HUES48 (cell line): ENCODE measurements at regions not wholly inside any gene's neighbourhood (a gene's known extent, or its start where the extent isn't known, plus 50 kb on each side); places are given as distances from the start of the nearest gene placed in this dataset.

Experiments
- H3K27ac ChIP-seq: one replicate; pipeline ENCODE4 v1.7.0; 2013; ENCODE audit warnings: low read depth, low read length, inconsistent platforms
- H3K27me3 ChIP-seq: 2 replicates; pipeline ENCODE4 v1.6.1; 2013; ENCODE audit warnings: mild to moderate bottlenecking, low read length; ENCODE audit not compliant: control insufficient read depth, insufficient read depth
- H3K36me3 ChIP-seq: 2 replicates; pipeline ENCODE4 v1.6.1; 2013; ENCODE audit warnings: low read length; ENCODE audit not compliant: control insufficient read depth, insufficient read depth
- H3K4me1 ChIP-seq: 2 replicates; pipeline ENCODE4 v1.6.1; 2013; ENCODE audit warnings: mild to moderate bottlenecking, low read length; ENCODE audit not compliant: control insufficient read depth, insufficient read depth
- H3K4me3 ChIP-seq: 2 replicates; pipeline ENCODE4 v1.5.1; 2013; ENCODE audit warnings: mild to moderate bottlenecking, low read depth, low read length
- H3K9ac ChIP-seq: 2 replicates; pipeline ENCODE4 v1.6.1; 2013; ENCODE audit warnings: mild to moderate bottlenecking, low read depth, low read length, moderate library complexity
- H3K9me3 ChIP-seq: 2 replicates; pipeline ENCODE4 v1.6.1; 2013; ENCODE audit warnings: low read length; ENCODE audit not compliant: control insufficient read depth, insufficient read depth

DNA sequence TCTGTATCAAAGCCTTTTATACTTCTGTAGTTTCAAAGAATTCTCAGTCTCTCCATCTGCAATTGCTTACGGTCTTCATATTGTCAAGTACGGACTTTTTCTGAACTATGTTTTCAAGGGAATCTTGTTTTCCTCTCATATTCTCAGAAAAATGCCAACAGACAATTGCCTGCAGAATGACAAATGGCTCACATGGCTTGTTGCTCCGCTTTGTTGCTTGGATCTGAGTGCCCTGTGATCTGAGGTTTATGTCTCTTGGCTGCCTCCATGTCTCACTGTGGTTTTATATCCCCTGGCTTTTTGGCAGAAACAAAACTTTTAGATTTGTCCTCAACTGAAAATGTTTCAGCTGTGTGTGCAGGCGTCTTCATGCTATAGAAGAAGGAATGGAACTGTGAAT lies 285.4 kb upstream of the CHD6 start:
- Histone ChIP-seq H3K4me1 (0 out of 2 replicates have a peak, but pooled peaks cover 2% of the 10 kb centered on the region), H3K4me3 (no peak overlapping the region), H3K27ac (no peak overlapping the region), H3K9me3 (no peaks in the 10 kb centered on the region), H3K9ac (no peak overlapping the region), H3K27me3 (no peaks in the 10 kb centered on the region), H3K36me3 (no peaks in the 10 kb centered on the region)

DNA sequence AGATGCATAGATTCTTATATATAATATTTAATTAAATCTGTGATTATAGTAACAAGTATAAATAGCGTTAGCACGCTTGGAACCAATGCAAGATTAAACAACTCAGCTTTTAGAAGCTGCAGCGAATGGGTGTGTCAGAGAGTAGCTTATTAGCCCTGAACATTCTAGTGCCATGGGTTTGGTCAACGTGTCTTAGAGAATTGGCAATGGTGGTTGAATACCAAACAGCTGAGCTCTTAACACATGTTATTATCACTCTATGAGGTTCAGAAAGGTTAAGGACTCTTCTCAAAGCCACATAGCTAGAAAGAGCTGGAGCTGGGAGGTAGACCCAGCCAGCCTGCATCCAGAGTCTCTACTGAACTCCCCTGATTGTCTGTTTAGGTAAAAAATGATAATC lies 284.2 kb upstream of the CHD6 start:
- Histone ChIP-seq H3K4me3 (no peak overlapping the region), H3K27me3 (no peaks in the 10 kb centered on the region), H3K9ac (no peak overlapping the region), H3K9me3 (no peaks in the 10 kb centered on the region), H3K36me3 (no peaks in the 10 kb centered on the region), H3K4me1 (0 out of 2 replicates have a peak, but pooled peaks cover 2% of the 10 kb centered on the region), H3K27ac (no peak overlapping the region)

DNA sequence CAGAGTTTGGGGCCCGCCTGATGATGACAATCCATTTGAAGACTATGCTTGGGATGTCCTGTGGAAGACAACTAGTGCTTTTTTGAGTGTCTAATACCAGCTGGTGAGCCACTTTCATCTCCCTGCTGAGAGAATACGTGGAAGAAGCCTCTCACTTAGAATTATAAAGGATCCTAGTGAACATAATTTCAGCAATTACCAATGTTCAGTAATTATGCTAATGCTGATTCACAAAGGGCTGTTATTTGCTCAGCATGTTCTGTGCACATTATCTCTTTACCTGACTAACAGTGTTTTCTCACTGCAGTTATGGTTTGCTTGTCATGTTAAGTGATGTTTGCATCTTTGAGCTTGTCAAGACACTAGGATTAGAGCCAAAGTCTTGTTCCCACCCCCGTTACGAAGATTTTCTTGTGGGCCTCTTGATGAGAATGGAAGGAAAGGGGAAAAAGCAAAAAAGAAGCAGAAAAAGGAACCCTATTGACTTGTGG lies 282.1 kb upstream of the CHD6 start:
- H3K36me3 ChIP-seq, result no peaks in the 10 kb centered on the region
- no peaks in the 10 kb centered on the region for H3K27me3 ChIP-seq
- no peak overlapping the region for H3K9ac ChIP-seq
- no peak overlapping the region for H3K27ac ChIP-seq
- no peaks in the 10 kb centered on the region for H3K9me3 ChIP-seq
- 0 out of 2 replicates have a peak, but pooled peaks cover 2% of the 10 kb centered on the region for H3K4me1 ChIP-seq
- H3K4me3 ChIP-seq, result no peak overlapping the region

DNA sequence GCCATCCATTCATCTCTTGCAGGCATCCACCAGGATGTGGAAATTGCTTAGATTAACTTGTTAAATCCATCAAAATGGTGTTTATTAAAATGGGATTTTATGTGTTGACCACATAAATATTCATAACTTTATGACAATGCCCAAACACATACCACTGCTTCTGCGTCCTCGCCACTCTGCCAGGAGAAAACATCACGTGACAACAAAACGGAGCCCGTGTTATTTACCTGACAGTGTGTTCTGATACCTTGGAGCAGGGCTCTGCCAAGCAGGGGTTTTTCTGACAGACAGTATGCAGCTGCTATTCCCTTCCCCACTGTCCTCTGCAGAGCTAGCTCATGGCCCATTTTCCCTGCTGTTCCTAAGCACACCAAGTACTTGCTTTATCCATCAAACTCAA lies 279.5 kb upstream of the CHD6 start:
- 0 out of 2 replicates have a peak, but pooled peaks cover 2% of the 10 kb centered on the region for H3K4me1 ChIP-seq
- no peaks in the 10 kb centered on the region for H3K27me3 ChIP-seq
- no peaks in the 10 kb centered on the region for H3K36me3 ChIP-seq
- no peaks in the 10 kb centered on the region for H3K9me3 ChIP-seq
- H3K27ac ChIP-seq, result no peak overlapping the region
- no peak overlapping the region for H3K4me3 ChIP-seq
- H3K9ac ChIP-seq, result no peak overlapping the region

DNA sequence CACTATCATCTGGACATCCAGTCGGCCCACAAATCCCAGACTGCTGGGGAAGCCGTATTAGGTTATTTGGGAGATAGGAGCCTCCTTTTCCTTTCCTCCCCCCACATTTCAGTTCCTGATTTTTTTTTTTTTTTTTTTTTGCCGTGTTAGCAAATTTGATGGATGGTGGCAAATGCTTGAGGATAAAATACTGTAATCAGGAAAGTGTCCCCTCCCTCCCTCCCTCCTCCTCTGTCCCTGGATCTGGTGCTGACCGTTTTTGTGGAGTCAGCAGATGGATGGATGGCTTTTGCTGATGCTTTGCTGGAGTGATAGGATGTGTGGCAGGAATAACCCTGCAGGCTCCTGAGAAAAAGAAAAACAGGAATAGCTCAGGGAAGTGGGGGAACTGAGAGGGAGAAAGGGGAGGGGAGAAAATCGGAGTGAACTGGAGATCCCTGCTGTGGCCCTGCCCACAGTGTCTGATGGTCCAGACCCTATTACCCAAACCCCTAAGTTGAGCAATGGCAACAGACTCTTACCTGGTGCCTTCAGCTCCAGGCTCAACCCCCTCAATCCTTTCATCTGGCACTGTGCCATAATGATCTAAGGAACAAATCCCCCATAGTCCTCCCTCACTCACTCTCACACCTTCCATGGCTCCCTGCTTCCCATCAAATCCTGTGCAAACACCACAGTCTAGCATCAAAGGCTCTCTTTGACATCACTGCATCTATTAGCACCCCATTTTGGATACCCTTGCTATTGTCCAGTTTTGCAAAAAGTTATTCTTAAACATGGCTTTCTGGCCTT lies 277.3 kb upstream of the CHD6 start:
- no peak overlapping the region for H3K4me3 ChIP-seq
- H3K27ac ChIP-seq, result no peak overlapping the region
- peaks cover 11% of the 10 kb centered on the region for H3K4me1 ChIP-seq
- H3K27me3 ChIP-seq, result no peaks in the 10 kb centered on the region
- no peak overlapping the region for H3K9ac ChIP-seq
- no peaks in the 10 kb centered on the region for H3K9me3 ChIP-seq
- no peaks in the 10 kb centered on the region for H3K36me3 ChIP-seq

DNA sequence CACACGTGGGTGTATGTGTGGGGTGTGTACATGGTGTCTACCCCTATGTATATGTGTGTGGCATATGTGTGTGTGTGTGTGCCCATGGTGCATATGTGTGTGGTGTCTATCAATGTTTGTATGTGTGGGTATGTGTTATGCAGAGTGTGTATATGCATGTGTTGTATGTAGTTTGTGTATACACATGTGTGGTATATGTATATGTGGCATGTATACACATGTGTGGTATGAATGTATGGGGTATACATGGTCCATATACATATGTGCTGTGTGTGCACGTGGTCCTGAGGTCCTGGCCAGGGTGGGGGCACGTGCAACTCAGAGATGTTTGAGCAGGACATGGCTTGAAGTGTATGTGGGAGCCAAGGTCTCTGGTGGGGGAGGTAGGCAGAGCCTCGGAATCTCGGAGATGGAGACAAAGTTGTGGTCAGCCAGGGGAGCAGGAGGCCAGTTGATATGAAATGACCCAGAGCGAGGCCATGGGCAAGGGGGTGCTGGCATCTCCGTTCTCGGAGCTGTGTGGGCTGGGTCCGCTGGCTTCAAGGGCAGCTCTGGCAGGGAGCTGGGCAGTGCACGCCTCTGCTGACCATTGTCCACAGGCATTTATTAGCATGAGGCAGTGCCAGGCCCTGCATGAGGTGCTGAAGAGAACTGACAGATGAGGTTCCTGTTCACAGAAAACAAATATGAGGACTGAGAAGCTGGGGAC lies 276.2 kb upstream of the CHD6 start:
- H3K36me3 ChIP-seq, result no peaks in the 10 kb centered on the region
- no peaks in the 10 kb centered on the region for H3K27me3 ChIP-seq

DNA sequence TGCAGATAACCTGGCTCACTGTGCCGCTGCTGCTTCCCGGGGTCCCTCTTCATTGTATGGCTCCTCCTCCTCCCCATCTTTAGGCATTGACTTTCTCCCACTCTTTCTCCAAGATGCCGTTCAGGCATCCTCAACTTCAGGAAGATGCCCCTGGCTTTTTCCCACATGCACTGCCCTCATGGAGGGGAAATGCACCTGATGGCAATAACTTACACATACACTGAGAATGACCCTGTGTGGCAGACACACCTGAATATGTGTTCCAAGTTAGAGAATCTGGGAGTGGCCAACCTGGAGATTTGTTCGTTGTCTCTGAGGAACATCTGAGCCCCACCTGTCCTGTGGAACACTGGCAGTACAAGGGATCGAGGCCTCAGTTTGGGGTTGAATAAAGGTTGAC lies 273.9 kb upstream of the CHD6 start:
- Histone ChIP-seq H3K9ac (no peak overlapping the region), H3K9me3 (no peaks in the 10 kb centered on the region), H3K27ac (no peak overlapping the region), H3K36me3 (no peaks in the 10 kb centered on the region), H3K4me1 (peaks cover 15% of the 10 kb centered on the region), H3K27me3 (no peaks in the 10 kb centered on the region), H3K4me3 (no peak overlapping the region)

More for the DNA sequence above, 276.2 kb upstream of the CHD6 start:
- H3K4me1 ChIP-seq, result peaks cover 15% of the 10 kb centered on the region
- H3K4me3 ChIP-seq, result no peak overlapping the region
- H3K9me3 ChIP-seq, result no peaks in the 10 kb centered on the region
- H3K9ac ChIP-seq, result no peak overlapping the region
- H3K27ac ChIP-seq, result no peak overlapping the region

DNA sequence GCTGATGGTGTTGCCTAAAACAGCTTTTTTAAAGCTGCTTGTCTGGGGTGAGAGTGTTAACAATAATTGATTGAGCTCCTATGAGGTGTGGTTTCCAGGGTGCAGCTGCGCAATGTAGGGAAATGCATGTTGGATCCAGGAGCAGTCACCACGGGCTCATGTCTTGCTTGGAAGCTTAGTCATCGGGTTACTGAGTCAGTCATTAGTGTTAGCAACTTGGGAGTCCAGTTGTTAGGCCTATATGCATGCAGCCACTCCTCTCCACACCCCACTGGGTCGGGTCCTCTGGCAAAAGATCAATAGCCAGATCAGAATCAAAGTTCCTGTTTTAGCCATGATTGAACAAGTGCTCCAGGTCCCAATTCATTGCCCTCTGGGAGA lies 271.7 kb upstream of the CHD6 start:
- Histone ChIP-seq H3K27ac (peak overlapping the region; percentile 71), H3K4me3 (no peak overlapping the region), H3K9ac (no peak overlapping the region), H3K9me3 (no peaks in the 10 kb centered on the region), H3K36me3 (no peaks in the 10 kb centered on the region), H3K4me1 (peaks cover 15% of the 10 kb centered on the region), H3K27me3 (no peaks in the 10 kb centered on the region)

DNA sequence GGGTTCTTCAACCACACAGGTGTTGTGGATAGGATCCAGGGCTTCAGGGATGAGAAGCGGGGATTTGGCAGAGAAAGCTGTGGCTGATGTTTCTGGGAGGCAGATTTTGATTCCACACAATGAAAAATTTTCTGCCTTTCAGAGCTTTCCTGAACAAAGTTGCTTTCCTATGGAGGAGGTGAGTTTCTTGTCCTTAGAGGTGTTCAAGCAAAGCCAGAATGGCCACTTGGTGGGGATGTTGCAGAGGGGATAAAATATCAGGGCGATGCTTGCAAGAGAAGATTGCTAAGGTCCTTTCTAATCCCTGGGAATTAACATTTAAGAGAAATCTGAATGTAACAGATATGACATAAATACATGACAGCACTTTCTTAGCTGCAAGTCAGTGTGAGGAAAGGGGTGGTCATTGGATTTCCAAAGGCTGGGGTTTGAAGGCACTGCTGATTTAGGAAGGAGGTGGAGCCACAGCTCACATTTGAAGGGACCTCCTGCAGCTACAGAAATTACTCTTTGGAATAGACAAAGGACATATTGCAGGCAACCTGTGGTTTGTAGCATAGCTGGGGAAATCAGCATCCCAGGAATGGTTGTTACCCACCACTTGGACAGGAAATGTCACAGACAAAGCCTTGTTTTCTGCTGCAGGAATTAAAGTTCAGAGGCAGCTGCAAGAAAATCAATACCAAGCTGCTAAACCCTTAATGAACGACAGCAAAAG lies 271.1 kb upstream of the CHD6 start:
- H3K9ac ChIP-seq, result no peak overlapping the region
- H3K27me3 ChIP-seq, result no peaks in the 10 kb centered on the region
- H3K27ac ChIP-seq, result peak overlapping the region; percentile 71
- no peaks in the 10 kb centered on the region for H3K9me3 ChIP-seq
- H3K4me3 ChIP-seq, result no peak overlapping the region
- peaks cover 15% of the 10 kb centered on the region for H3K4me1 ChIP-seq
- no peaks in the 10 kb centered on the region for H3K36me3 ChIP-seq

DNA sequence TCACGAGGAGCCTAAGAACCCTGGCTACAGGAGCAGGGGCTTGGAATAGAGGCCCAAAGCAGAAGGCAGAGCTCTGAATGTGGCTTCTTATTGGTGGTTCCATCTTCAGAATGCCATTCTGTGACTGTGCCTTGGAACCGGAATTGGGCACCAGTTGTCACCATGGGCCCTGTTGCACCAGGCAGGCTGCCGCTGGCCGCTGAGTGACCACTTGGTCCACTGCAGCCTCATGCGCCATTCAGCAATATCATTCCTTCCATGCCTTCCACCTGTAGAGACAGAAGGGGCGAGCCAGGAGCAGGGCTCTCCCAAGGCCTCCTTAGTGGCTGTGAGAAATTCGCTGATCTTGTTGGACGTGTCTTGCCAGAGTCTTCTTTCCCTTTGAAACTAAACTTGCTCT lies 270.3 kb upstream of the CHD6 start:
- H3K9ac ChIP-seq, result no peak overlapping the region
- no peak overlapping the region for H3K27ac ChIP-seq
- H3K4me3 ChIP-seq, result no peak overlapping the region
- no peaks in the 10 kb centered on the region for H3K27me3 ChIP-seq
- no peaks in the 10 kb centered on the region for H3K9me3 ChIP-seq
- no peaks in the 10 kb centered on the region for H3K36me3 ChIP-seq
- peaks cover 15% of the 10 kb centered on the region for H3K4me1 ChIP-seq

DNA sequence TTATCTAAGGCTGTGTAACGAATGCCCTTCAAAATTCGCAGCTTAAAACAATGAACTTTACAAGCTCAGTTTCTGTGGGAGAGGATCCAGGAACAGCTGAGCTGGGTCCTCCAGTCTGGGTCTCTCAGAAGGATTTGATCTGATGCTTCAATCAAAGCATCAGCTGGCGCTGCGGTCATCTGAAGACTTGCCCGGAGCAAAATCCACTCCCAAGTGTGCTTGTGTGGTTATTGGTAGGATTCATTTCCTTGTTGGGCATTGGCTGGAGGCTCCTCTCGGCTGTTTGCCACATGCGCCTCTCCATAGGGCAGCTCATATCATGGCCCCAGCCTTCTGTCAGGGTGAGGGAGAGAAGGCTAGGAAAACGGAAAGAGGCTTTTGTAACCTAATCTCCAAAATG lies 269.3 kb upstream of the CHD6 start:
- H3K27me3 ChIP-seq, result no peaks in the 10 kb centered on the region
- peaks cover 15% of the 10 kb centered on the region for H3K4me1 ChIP-seq
- no peak overlapping the region for H3K9ac ChIP-seq
- H3K27ac ChIP-seq, result no peak overlapping the region
- H3K4me3 ChIP-seq, result no peak overlapping the region
- no peaks in the 10 kb centered on the region for H3K36me3 ChIP-seq
- H3K9me3 ChIP-seq, result no peaks in the 10 kb centered on the region
